ENCODE measurements at regions not wholly inside any gene's neighbourhood (a gene's known extent, or its start where the extent isn't known, plus 50 kb on each side); places are given as distances from the start of the nearest gene placed in this dataset.

GRCh38 chr13:22499919-22500318 lies 680.9 kb upstream of the SGCG start:
- CTCF ChIA-PET = no interaction called here
- intact Hi-C loops (cut with micrococcal nuclease) = no loop called here
- H4K20me1 ChIP-seq (ENCODE audit: insufficient read depth, low read length) = no peaks in the 10 kb centered on the region

More at GRCh38 chr13:22499919-22500318, 680.9 kb upstream of the SGCG start:
- H3K27me3 ChIP-seq (ENCODE audit: control insufficient read depth, insufficient read depth, low read length) = no peaks in the 10 kb centered on the region
- H3K14ac ChIP-seq (replicated peaks; ENCODE audit: low read depth, low read length) = no peak overlapping the region
- H3K4me3 ChIP-seq (ENCODE audit: insufficient read depth, low read depth, low read length) = no peak overlapping the region
- no peak overlapping the region for H3K4me2 ChIP-seq (ENCODE audit: low read depth, low read length)
- POLR2A ChIA-PET (ENCODE audit: unreplicated experiment) = no interaction called here
- H4K8ac ChIP-seq (ENCODE audit: low read depth in 2 of 2, low read length in 2 of 2) = no peak overlapping the region
- no peak overlapping the region for H2BK5ac ChIP-seq (ENCODE audit: low read depth, low read length, poor library complexity, severe bottlenecking)
- H3K4ac ChIP-seq (ENCODE audit: low read depth, low read length) = no peak overlapping the region
- no peaks in the 10 kb centered on the region for H3K4me1 ChIP-seq (ENCODE audit: control insufficient read depth, insufficient read depth, low read length)
- no peak overlapping the region for H2BK15ac ChIP-seq (ENCODE audit: low read depth, low read length)
- H4K91ac ChIP-seq (ENCODE audit: insufficient read depth, low read depth, low read length) = no peak overlapping the region
- no peak overlapping the region for H3K23ac ChIP-seq (ENCODE audit: low read depth, low read length)
- no peak overlapping the region for H3K9ac ChIP-seq (ENCODE audit: low read depth, low read length)
- BruUV-seq (replicated peaks) = no TSS peak
- H2BK120ac ChIP-seq (ENCODE audit: low read depth, low read length) = no peak overlapping the region
- dilution Hi-C loops (cut with HindIII; ENCODE audit: low sequenced_read_pairs, unreplicated experiment) (no loop called here), in situ Hi-C loops (cut with MboI; ENCODE audit: low sequenced_read_pairs) (no loop called here)
- H3K18ac ChIP-seq (ENCODE audit: low read depth, low read length) = no peak overlapping the region
- H3K9me1 ChIP-seq (ENCODE audit: insufficient read depth, low read length) = no peaks in the 10 kb centered on the region
- H2BK20ac ChIP-seq (ENCODE audit: low read depth, low read length) = no peak overlapping the region
- no peak overlapping the region for H2AK9ac ChIP-seq (replicated peaks; ENCODE audit: low read depth, low read length, poor library complexity)
- TF ChIP-seq BHLHE40 (IDR thresholded peaks at IDR 0.05; ENCODE audit: low read depth, low read length) (no peak), MAFK (IDR thresholded peaks at IDR 0.05; ENCODE audit: low read depth, low read length) (no peak), RCOR1 (IDR thresholded peaks at IDR 0.05; ENCODE audit: insufficient replicate concordance, low read length) (no peak), FOS (IDR thresholded peaks at IDR 0.05; ENCODE audit: low read depth, low read length) (no peak), CHD1 (IDR thresholded peaks at IDR 0.05; ENCODE audit: low read depth, low read length) (no peak), SMC3 (IDR thresholded peaks at IDR 0.05; ENCODE audit: low read depth, low read length) (no peak)
- TF ChIP-seq, protein P1, sequence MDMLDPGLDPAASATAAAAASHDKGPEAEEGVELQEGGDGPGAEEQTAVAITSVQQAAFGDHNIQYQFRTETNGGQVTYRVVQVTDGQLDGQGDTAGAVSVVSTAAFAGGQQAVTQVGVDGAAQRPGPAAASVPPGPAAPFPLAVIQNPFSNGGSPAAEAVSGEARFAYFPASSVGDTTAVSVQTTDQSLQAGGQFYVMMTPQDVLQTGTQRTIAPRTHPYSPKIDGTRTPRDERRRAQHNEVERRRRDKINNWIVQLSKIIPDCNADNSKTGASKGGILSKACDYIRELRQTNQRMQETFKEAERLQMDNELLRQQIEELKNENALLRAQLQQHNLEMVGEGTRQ (IDR thresholded peaks at IDR 0.05; ENCODE audit: low read depth, low read length) = no peak
- TF ChIP-seq, protein P2, sequence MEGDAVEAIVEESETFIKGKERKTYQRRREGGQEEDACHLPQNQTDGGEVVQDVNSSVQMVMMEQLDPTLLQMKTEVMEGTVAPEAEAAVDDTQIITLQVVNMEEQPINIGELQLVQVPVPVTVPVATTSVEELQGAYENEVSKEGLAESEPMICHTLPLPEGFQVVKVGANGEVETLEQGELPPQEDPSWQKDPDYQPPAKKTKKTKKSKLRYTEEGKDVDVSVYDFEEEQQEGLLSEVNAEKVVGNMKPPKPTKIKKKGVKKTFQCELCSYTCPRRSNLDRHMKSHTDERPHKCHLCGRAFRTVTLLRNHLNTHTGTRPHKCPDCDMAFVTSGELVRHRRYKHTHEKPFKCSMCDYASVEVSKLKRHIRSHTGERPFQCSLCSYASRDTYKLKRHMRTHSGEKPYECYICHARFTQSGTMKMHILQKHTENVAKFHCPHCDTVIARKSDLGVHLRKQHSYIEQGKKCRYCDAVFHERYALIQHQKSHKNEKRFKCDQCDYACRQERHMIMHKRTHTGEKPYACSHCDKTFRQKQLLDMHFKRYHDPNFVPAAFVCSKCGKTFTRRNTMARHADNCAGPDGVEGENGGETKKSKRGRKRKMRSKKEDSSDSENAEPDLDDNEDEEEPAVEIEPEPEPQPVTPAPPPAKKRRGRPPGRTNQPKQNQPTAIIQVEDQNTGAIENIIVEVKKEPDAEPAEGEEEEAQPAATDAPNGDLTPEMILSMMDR (conservative IDR thresholded peaks at IDR 0.05; ENCODE audit: low read depth, low read length) = no peak
- TF ChIP-seq, protein P3, sequence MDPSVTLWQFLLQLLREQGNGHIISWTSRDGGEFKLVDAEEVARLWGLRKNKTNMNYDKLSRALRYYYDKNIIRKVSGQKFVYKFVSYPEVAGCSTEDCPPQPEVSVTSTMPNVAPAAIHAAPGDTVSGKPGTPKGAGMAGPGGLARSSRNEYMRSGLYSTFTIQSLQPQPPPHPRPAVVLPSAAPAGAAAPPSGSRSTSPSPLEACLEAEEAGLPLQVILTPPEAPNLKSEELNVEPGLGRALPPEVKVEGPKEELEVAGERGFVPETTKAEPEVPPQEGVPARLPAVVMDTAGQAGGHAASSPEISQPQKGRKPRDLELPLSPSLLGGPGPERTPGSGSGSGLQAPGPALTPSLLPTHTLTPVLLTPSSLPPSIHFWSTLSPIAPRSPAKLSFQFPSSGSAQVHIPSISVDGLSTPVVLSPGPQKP (IDR thresholded peaks at IDR 0.05; ENCODE audit: borderline replicate concordance, low read depth, low read length) = no peak
- H2AK5ac ChIP-seq (ENCODE audit: low read depth, low read length) = no peak overlapping the region
- no peaks in the 10 kb centered on the region for H3K79me1 ChIP-seq (ENCODE audit: low read depth in 1 of 2, low read length in 2 of 2)
- H4K5ac ChIP-seq (ENCODE audit: low read depth, low read length) = no peak overlapping the region
- H3K36me3 ChIP-seq (ENCODE audit: control insufficient read depth, insufficient read depth, low read length) = no peaks in the 10 kb centered on the region
- H3K27ac ChIP-seq (ENCODE audit: insufficient read depth, low read length) = no peak overlapping the region
- H3K56ac ChIP-seq (ENCODE audit: extremely low read depth, insufficient read depth, low read length) = no peak overlapping the region
- H2AFZ ChIP-seq (replicated peaks; ENCODE audit: low read length, poor library complexity) = no peak overlapping the region
- ATAC-seq (ENCODE audit: low read depth) = no peak
- DNase-seq = no peak
- H3K9me3 ChIP-seq (ENCODE audit: control insufficient read depth, insufficient read depth, low read length) = peaks cover 1% of the 10 kb centered on the region; the same call in 1 of the 2 replicates
